HUDEP-2 (cell line): ENCODE measurements at regions not wholly inside any gene's neighbourhood (a gene's known extent, or its start where the extent isn't known, plus 50 kb on each side); places are given as distances from the start of the nearest gene placed in this dataset.
"Not testable (repeated sequence)": the region's sequence is repeated elsewhere in the genome, so short reads cannot be mapped to it uniquely, and the experiment has no call there.

Experiments
- DNase-seq, 76 experiments: peaks; one replicate each; lab custom pipeline; 2025; ENCODE audit not compliant: unreplicated experiment in 76 of 76; lab: John Stamatoyannopoulos, UW

GRCh38 chr3:106070187-106070586 is 201.4 kb upstream of the CBLB start:
- DNase-seq, result no peak

GRCh38 chr3:106071306-106071705 is 202.5 kb upstream of the CBLB start:
- DNase-seq, result no peak

- not testable (repeated sequence) for DNase-seq
These were observed 203.8 kb upstream of the CBLB start for GRCh38 chr3:106072596-106072995.

GRCh38 chr3:106073806-106074205 is 205.0 kb upstream of the CBLB start:
- not testable (repeated sequence) for DNase-seq

GRCh38 chr3:106075731-106076130 is 206.9 kb upstream of the CBLB start:
- not testable (repeated sequence) for DNase-seq

GRCh38 chr3:106078635-106079034 is 209.8 kb upstream of the CBLB start:
- DNase-seq, result no peak

GRCh38 chr3:106082616-106083015 is 213.8 kb upstream of the CBLB start:
- no peak for DNase-seq

GRCh38 chr3:106083207-106083606 is 214.4 kb upstream of the CBLB start:
- DNase-seq, result no peak

- no peak for DNase-seq
These were observed 215.0 kb upstream of the CBLB start for GRCh38 chr3:106083854-106084253.

- DNase-seq, result no peak
These were observed 217.2 kb upstream of the CBLB start for GRCh38 chr3:106086038-106086437.

- no peak for DNase-seq
These were observed 217.8 kb upstream of the CBLB start for GRCh38 chr3:106086636-106087035.

- DNase-seq, result no peak
These were observed 219.5 kb upstream of the CBLB start for GRCh38 chr3:106088304-106088703.

- no peak for DNase-seq
These were observed 220.1 kb upstream of the CBLB start for GRCh38 chr3:106088899-106089298.

- no peak for DNase-seq
These were observed 221.0 kb upstream of the CBLB start for GRCh38 chr3:106089806-106090205.

GRCh38 chr3:106092792-106093191 is 224.0 kb upstream of the CBLB start:
- no peak for DNase-seq

- no peak for DNase-seq
These were observed 224.8 kb upstream of the CBLB start for GRCh38 chr3:106093616-106094015.

GRCh38 chr3:106097817-106098435 is 229.1 kb upstream of the CBLB start:
- DNase-seq, result no peak

GRCh38 chr3:106103383-106103782 is 234.6 kb upstream of the CBLB start:
- no peak for DNase-seq

GRCh38 chr3:106104078-106104477 is 235.3 kb upstream of the CBLB start:
- DNase-seq, result no peak

- DNase-seq, result no peak
These were observed 240.1 kb upstream of the CBLB start for GRCh38 chr3:106108925-106109324.

GRCh38 chr3:106112561-106112960 is 243.7 kb upstream of the CBLB start:
- not testable (repeated sequence) for DNase-seq

- no peak for DNase-seq
These were observed 244.9 kb upstream of the CBLB start for GRCh38 chr3:106113747-106114146.

- DNase-seq, result peak in 6 of 76 experiments; percentile 1 to 22 (median 11)
These were observed 245.4 kb upstream of the CBLB start for GRCh38 chr3:106114220-106114619.
